Gastrocnemius medialis (tissue), 4 donors: ENCODE measurements at regions not wholly inside any gene's neighbourhood (a gene's known extent, or its start where the extent isn't known, plus 50 kb on each side); places are given as distances from the start of the nearest gene placed in this dataset.

Source experiments
- POLR2A ChIP-seq, 2 donors: fragments of 450-650 bp; IDR thresholded peaks; one replicate each; pipeline ENCODE4 v1.6.1; 2017; ENCODE audit warnings: antibody characterized with exemption in 2 of 2, mild to moderate bottlenecking in 2 of 2, moderate library complexity in 2 of 2
- TF ChIP-seq, protein P1 (sequence below), 5 experiments: fragments of 450-650 bp in 3 of 5; fragments of 200-600 bp in 2 of 5; sonication (generic) in 2 of 5; IDR thresholded peaks in 4 of 5; conservative IDR thresholded peaks in 1 of 5; 1 replicate in 4 of 5; 2 replicates in 1 of 5; pipeline ENCODE4 v1.5.1; 2016 to 2019; ENCODE audit warnings: antibody characterized with exemption in 5 of 5, mild to moderate bottlenecking in 3 of 5, moderate library complexity in 3 of 5

DNA sequence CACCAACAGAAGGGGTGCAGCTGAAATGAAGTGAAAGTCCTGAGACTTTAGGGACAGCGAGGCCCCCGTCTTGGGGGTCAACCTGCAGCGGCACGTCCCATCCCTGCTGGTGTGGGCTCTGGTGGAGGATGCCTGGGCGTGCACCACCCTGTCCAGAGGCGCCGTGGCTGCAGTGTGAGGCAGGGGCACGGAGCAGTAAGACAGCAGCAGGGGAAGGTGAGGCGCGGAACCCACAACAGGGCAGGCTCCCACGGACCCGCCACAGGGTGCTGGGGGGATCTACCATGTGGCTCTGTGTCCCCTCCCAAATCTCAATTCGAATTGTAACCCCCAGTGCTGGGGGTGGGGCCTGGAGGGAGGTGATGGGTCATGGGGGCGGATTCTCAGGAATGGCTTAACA lies 158.6 kb downstream of the SHANK2 start:
- TF ChIP-seq, protein P1, sequence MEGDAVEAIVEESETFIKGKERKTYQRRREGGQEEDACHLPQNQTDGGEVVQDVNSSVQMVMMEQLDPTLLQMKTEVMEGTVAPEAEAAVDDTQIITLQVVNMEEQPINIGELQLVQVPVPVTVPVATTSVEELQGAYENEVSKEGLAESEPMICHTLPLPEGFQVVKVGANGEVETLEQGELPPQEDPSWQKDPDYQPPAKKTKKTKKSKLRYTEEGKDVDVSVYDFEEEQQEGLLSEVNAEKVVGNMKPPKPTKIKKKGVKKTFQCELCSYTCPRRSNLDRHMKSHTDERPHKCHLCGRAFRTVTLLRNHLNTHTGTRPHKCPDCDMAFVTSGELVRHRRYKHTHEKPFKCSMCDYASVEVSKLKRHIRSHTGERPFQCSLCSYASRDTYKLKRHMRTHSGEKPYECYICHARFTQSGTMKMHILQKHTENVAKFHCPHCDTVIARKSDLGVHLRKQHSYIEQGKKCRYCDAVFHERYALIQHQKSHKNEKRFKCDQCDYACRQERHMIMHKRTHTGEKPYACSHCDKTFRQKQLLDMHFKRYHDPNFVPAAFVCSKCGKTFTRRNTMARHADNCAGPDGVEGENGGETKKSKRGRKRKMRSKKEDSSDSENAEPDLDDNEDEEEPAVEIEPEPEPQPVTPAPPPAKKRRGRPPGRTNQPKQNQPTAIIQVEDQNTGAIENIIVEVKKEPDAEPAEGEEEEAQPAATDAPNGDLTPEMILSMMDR (IDR thresholded peaks at IDR 0.05 in 4 of 5, conservative IDR thresholded peaks at IDR 0.05 in 1 of 5): no peak
- no peak for TF ChIP-seq POLR2A (IDR thresholded peaks at IDR 0.05)
